ENCODE measurements at regions not wholly inside any gene's neighbourhood (a gene's known extent, or its start where the extent isn't known, plus 50 kb on each side); places are given as distances from the start of the nearest gene placed in this dataset.

DNA sequence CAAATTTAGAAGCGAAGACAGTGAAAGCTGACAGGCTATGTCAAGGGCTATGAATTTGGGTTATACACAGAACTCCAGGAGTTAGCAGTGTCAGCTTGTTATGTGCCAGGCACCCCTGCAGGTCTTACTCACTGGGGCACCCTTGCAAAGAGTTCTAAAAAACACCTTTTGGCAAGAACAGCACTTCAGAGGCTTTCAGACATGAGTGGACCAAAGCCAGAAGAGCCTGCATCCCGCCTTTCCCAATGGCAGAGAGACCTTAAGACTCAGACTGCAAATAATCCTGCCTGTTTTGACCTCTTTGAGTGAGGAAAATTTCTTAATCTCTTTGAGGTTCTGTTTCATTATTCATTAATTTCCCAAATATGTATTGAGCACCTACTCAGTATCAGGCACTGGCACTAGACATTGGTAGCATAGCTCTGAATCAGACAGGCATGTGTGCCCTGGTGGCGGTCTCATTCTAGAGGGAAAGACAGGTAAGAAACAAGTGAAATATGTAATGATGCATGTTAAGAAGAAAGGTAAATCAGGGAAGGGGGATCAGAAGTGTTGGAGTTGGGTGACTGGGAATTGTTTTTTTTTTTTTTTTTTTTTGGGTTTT is 280.0 kb downstream of the KBTBD8 start:
- no peak for TF ChIP-seq RAD21 (IDR thresholded peaks at IDR 0.05)
- no peak for TF ChIP-seq GABPA (IDR thresholded peaks at IDR 0.05 in 1 of 2, conservative IDR thresholded peaks at IDR 0.05 in 1 of 2)
- TF ChIP-seq, protein P1, sequence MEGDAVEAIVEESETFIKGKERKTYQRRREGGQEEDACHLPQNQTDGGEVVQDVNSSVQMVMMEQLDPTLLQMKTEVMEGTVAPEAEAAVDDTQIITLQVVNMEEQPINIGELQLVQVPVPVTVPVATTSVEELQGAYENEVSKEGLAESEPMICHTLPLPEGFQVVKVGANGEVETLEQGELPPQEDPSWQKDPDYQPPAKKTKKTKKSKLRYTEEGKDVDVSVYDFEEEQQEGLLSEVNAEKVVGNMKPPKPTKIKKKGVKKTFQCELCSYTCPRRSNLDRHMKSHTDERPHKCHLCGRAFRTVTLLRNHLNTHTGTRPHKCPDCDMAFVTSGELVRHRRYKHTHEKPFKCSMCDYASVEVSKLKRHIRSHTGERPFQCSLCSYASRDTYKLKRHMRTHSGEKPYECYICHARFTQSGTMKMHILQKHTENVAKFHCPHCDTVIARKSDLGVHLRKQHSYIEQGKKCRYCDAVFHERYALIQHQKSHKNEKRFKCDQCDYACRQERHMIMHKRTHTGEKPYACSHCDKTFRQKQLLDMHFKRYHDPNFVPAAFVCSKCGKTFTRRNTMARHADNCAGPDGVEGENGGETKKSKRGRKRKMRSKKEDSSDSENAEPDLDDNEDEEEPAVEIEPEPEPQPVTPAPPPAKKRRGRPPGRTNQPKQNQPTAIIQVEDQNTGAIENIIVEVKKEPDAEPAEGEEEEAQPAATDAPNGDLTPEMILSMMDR (IDR thresholded peaks at IDR 0.05; ENCODE audit: low read depth, low read length, missing input control), result no peak
